OCI-LY3 (cell line): ENCODE measurements at regions not wholly inside any gene's neighbourhood (a gene's known extent, or its start where the extent isn't known, plus 50 kb on each side); places are given as distances from the start of the nearest gene placed in this dataset.

Experiments
- CTCF ChIP-seq: fragments of 200-600, 300-600 bp; sonication (generic); IDR thresholded peaks from 2 replicates; pipeline ENCODE4 v1.5.1; 2014; ENCODE audit warnings: antibody characterized with exemption, low read length, low read depth
- EZH2phosphoT487 ChIP-seq: fragments of 200-600 bp; shearing (Covaris generic); IDR thresholded peaks from 2 replicates; pipeline ENCODE4 v1.6.1; 2018; ENCODE audit warnings: antibody characterized with exemption, mixed run types, low read depth

DNA sequence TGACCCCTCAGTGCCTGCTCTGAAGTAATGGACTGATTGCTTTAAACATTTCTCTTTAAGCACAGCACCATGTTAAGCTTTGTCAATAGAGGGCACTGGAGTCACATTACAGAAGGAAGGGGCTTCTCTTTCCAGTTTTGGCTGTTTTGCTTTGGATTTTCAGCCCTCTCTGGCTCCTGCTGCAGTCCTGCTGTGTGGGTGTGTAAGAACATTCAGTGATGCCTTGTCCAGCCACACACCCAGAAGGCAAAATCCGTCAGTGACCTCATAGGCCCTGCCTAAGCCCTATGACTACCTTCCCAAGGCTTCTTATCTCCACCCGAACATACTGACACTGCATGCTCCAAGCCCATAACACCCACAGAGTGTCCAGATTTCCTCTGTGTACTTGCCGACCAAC, 215.3 kb upstream of the CTSO start:
- TF ChIP-seq CTCF (peak; percentile 87), EZH2phosphoT487 (no peak)
